H1 (cell line): ENCODE measurements at regions not wholly inside any gene's neighbourhood (a gene's known extent, or its start where the extent isn't known, plus 50 kb on each side); places are given as distances from the start of the nearest gene placed in this dataset.

Experiments used
- CTCF ChIA-PET: fragments of 300-600 bp; sonication (Branson Sonifier 250); formaldehyde crosslinking; loops from one replicate; lab custom pipeline; 2021; ENCODE audit not compliant: partially characterized antibody; lab: Charles Lee
- POLR2A ChIA-PET: fragments of 300-600 bp; sonication (Branson Sonifier 250); formaldehyde crosslinking; loops from one replicate; lab custom pipeline; 2021; ENCODE audit warnings: inconsistent platforms; ENCODE audit not compliant: partially characterized antibody; lab: Charles Lee
- DNase-seq, 2 experiments: peaks; one replicate each; pipeline versions ENCODE4 v3.0.0 to v3.0.0-alpha.2; 2010 to 2022; ENCODE audit warnings: low spot score in 2 of 2, low read depth in 1 of 2, mixed read lengths in 1 of 2
- FAIRE-seq: peaks from 2 replicates; lab custom pipeline; 2011; peaks lifted over from hg19 to GRCh38; lab: Jason Lieb, UNC
- H2AFZ ChIP-seq: 2 replicates; pipeline ENCODE4 v1.8.1; 2012; ENCODE audit warnings: low read length, inconsistent platforms
- H2AK5ac ChIP-seq: 2 replicates; pipeline ENCODE4 v1.6.1; 2013; ENCODE audit warnings: low read depth, low read length
- H2BK120ac ChIP-seq: replicated peaks from 2 replicates; pipeline ENCODE3; 2013; ENCODE audit warnings: low read depth, low read length, inconsistent platforms
- H2BK12ac ChIP-seq: 2 replicates; pipeline ENCODE4 v1.6.1; 2013; ENCODE audit warnings: low read depth, low read length
- H2BK15ac ChIP-seq: 2 replicates; pipeline ENCODE4 v1.6.1; 2013; ENCODE audit warnings: low read length
- H2BK20ac ChIP-seq: 2 replicates; pipeline ENCODE4 v1.6.1; 2013; ENCODE audit warnings: low read length
- H2BK5ac ChIP-seq: 2 replicates; pipeline ENCODE4 v1.6.1; 2013; ENCODE audit warnings: low read depth, low read length
- H3K14ac ChIP-seq: 2 replicates; pipeline ENCODE4 v1.6.1; 2013; ENCODE audit warnings: inconsistent platforms; ENCODE audit not compliant: insufficient read length
- H3K18ac ChIP-seq: 2 replicates; pipeline ENCODE4 v1.6.1; 2013; ENCODE audit warnings: low read length; ENCODE audit errors: extremely low read depth
- H3K23ac ChIP-seq: 2 replicates; pipeline ENCODE4 v1.6.1; 2013; ENCODE audit warnings: inconsistent platforms; ENCODE audit not compliant: insufficient read length
- H3K23me2 ChIP-seq: 2 replicates; pipeline ENCODE4 v1.6.1; 2013; ENCODE audit warnings: low read depth, low read length
- H3K27ac ChIP-seq: 2 replicates; pipeline ENCODE4 v1.6.1; 2011; ENCODE audit warnings: low read depth, low read length, inconsistent platforms
- H3K27me3 ChIP-seq, 4 experiments: replicated peaks in 1 of 4; 1 replicate in 1 of 4; 2 replicates in 3 of 4; pipeline versions ENCODE4 v1.6.1 to v1.8.1; 2011 to 2013; ENCODE audit warnings: low read length in 3 of 4, mild to moderate bottlenecking in 3 of 4, inconsistent platforms in 2 of 4, mixed read lengths in 2 of 4, moderate library complexity in 1 of 4; ENCODE audit not compliant: control insufficient read depth in 3 of 4, insufficient read depth in 3 of 4; ENCODE audit errors: extremely low read depth in 1 of 4
- H3K36me3 ChIP-seq, 4 experiments: 2 replicates each; pipeline versions ENCODE4 v1.6.1 to v1.8.1; 2011 to 2013; ENCODE audit warnings: mild to moderate bottlenecking in 4 of 4, low read length in 3 of 4, moderate library complexity in 2 of 4, control low read depth in 1 of 4, inconsistent platforms in 1 of 4; ENCODE audit not compliant: insufficient read depth in 4 of 4, control insufficient read depth in 2 of 4
- H3K4ac ChIP-seq: replicated peaks from 2 replicates; pipeline ENCODE3; 2013; ENCODE audit warnings: low read length, low read depth, mixed read lengths, inconsistent platforms; ENCODE audit not compliant: insufficient read length
- H3K4me1 ChIP-seq, 4 experiments: replicated peaks in 1 of 4; 1 replicate in 1 of 4; 2 replicates in 3 of 4; pipeline versions ENCODE4 v1.6.1 to v1.8.1; 2011 to 2013; ENCODE audit warnings: low read length in 3 of 4, inconsistent platforms in 2 of 4, mixed read lengths in 1 of 4; ENCODE audit not compliant: insufficient read depth in 4 of 4, control insufficient read depth in 3 of 4
- H3K4me2 ChIP-seq, 2 experiments: 2 replicates each; pipeline versions ENCODE4 v1.6.1 to v1.8.1; 2011 to 2013; ENCODE audit warnings: low read depth in 2 of 2, low read length in 2 of 2, control low read depth in 1 of 2, inconsistent platforms in 1 of 2, mild to moderate bottlenecking in 1 of 2; ENCODE audit not compliant: insufficient read depth in 1 of 2
- H3K4me3 ChIP-seq, 4 experiments: fragments of 200-600, 300-600 bp in 1 of 4; sonication (generic), shearing (Covaris generic), sonication (Bioruptor Twin) in 1 of 4; 2 replicates each; pipeline versions ENCODE4 v1.5.1 to v1.8.1; 2011 to 2016; ENCODE audit warnings: low read length in 4 of 4, low read depth in 3 of 4, control low read depth in 2 of 4, inconsistent platforms in 2 of 4, mild to moderate bottlenecking in 2 of 4, mixed read lengths in 1 of 4, moderate library complexity in 1 of 4; ENCODE audit not compliant: insufficient read depth in 2 of 4; ENCODE audit errors: extremely low read depth in 1 of 4
- H3K56ac ChIP-seq: replicated peaks from 2 replicates; pipeline ENCODE3; 2013; ENCODE audit warnings: low read depth, mild to moderate bottlenecking, mixed read lengths, low read length, inconsistent platforms; ENCODE audit not compliant: insufficient read length
- H3K79me1 ChIP-seq: 2 replicates; pipeline ENCODE4 v1.6.1; 2013; ENCODE audit warnings: low read depth, low read length, control low read depth
- H3K79me2 ChIP-seq, 2 experiments: 2 replicates each; pipeline versions ENCODE4 v1.6.1 to v1.8.1; 2012 to 2013; ENCODE audit warnings: low read length in 2 of 2, mild to moderate bottlenecking in 2 of 2, inconsistent platforms in 1 of 2; ENCODE audit not compliant: insufficient read depth in 2 of 2, control insufficient read depth in 1 of 2
- H3K9ac ChIP-seq, 4 experiments: replicated peaks in 1 of 4; 1 replicate in 1 of 4; 2 replicates in 3 of 4; pipeline versions ENCODE4 v1.6.1 to v1.8.1; 2011 to 2013; ENCODE audit warnings: low read depth in 3 of 4, low read length in 3 of 4, control low read depth in 2 of 4, mild to moderate bottlenecking in 2 of 4, moderate library complexity in 2 of 4, inconsistent platforms in 1 of 4; ENCODE audit errors: extremely low read depth in 1 of 4
- H3K9me3 ChIP-seq, 2 experiments: 2 replicates each; pipeline versions ENCODE4 v1.6.1 to v1.8.1; 2012 to 2013; ENCODE audit warnings: mild to moderate bottlenecking in 2 of 2, moderate library complexity in 2 of 2, control low read depth in 1 of 2, inconsistent platforms in 1 of 2, low read depth in 1 of 2, low read length in 1 of 2, mixed read lengths in 1 of 2; ENCODE audit not compliant: insufficient read depth in 2 of 2
- H4K20me1 ChIP-seq, 2 experiments: replicated peaks in 1 of 2; 2 replicates each; pipeline versions ENCODE3 to v1.8.1; 2011 to 2013; ENCODE audit warnings: inconsistent platforms in 2 of 2, low read length in 2 of 2, mild to moderate bottlenecking in 1 of 2; ENCODE audit not compliant: insufficient read depth in 2 of 2, control insufficient read depth in 1 of 2
- H4K5ac ChIP-seq: 2 replicates; pipeline ENCODE4 v1.6.1; 2013; ENCODE audit warnings: low read length, low read depth, mixed read lengths, inconsistent platforms; ENCODE audit not compliant: insufficient read length
- H4K8ac ChIP-seq: 2 replicates; pipeline ENCODE4 v1.8.0; 2013; ENCODE audit warnings: mild to moderate bottlenecking, moderate library complexity, low read length, inconsistent platforms; ENCODE audit not compliant: insufficient read depth; ENCODE audit errors: extremely low read depth
- H4K91ac ChIP-seq: replicated peaks from 2 replicates; pipeline ENCODE3; 2013; ENCODE audit warnings: low read length, mixed read lengths, inconsistent platforms; ENCODE audit not compliant: insufficient read length
- CTBP2 ChIP-seq: IDR thresholded peaks from 2 replicates; pipeline ENCODE4 v1.7.0; 2011; ENCODE audit warnings: borderline replicate concordance, mild to moderate bottlenecking, moderate library complexity, mixed read lengths, low read length; ENCODE audit not compliant: insufficient read depth, insufficient read length
- HDAC2 ChIP-seq, 2 experiments: fragments of 300-600 bp in 1 of 2; sonication (generic) in 1 of 2; IDR thresholded peaks; 2 replicates each; pipeline ENCODE4 v1.6.1; 2011 to 2012; ENCODE audit warnings: low read depth in 2 of 2, low read length in 2 of 2, mild to moderate bottlenecking in 2 of 2, moderate library complexity in 2 of 2, borderline replicate concordance in 1 of 2, inconsistent platforms in 1 of 2
- KDM1A ChIP-seq: fragments of 200-600, 300-600 bp; sonication (generic); IDR thresholded peaks from 2 replicates; pipeline ENCODE4 v1.7.1; 2016; ENCODE audit warnings: mild to moderate bottlenecking, low read length, borderline replicate concordance
- RFX5 ChIP-seq: IDR thresholded peaks from 2 replicates; pipeline ENCODE4 v1.6.1; 2011; ENCODE audit warnings: low read depth, low read length, improper control_type of control experiment, borderline replicate concordance
- WGBS, 2 experiments: shearing (Covaris generic) in 1 of 2; methylation state at CpG; one replicate each; pipeline versions ENCODE4 v1.1.6 to v1.1.7; 2013 to 2015; ENCODE audit warnings: low lambda C conversion rate in 2 of 2, mixed read lengths in 2 of 2, inconsistent platforms in 1 of 2, low coverage in 1 of 2, missing lambda C conversion rate in 1 of 2; ENCODE audit not compliant: insufficient replicate concordance in 2 of 2, insufficient coverage in 1 of 2, insufficient read length in 1 of 2; ENCODE audit errors: extremely low coverage in 1 of 2, missing lambda C conversion rate in 1 of 2; 5-methylcytosine and 5-hydroxymethylcytosine counted together

GRCh38 chr14:97367278-97367677 lies 570.1 kb downstream of the VRK1 start:
- FAIRE-seq = no peak
- Histone ChIP-seq H3K23ac (no peak overlapping the region), H3K23me2 (peaks cover 2% of the 10 kb centered on the region; the same call in 1 of the 2 replicates), H3K4ac (no peak overlapping the region), H2AFZ (no peak overlapping the region), H2BK5ac (no peak overlapping the region), H3K9ac (no peak overlapping the region), H3K36me3 (no peaks in the 10 kb centered on the region), H4K8ac (no peak overlapping the region), H2BK120ac (no peak overlapping the region), H3K4me3 (no peak overlapping the region), H3K56ac (no peak overlapping the region), H3K4me1 (peaks cover 0 to 4% (median 2%) of the 10 kb centered on the region in 4 experiments; a peak in 4 of 7 replicates), H4K5ac (no peak overlapping the region), H3K79me2 (no peaks in the 10 kb centered on the region)
- CTCF ChIA-PET = interaction anchor here (1.1 kb wide), 1 partner anchor 10 kb away, joined by 3 read pairs; no protein-coding TSS in a partner anchor
- POLR2A ChIA-PET = interaction anchor here (0.7 kb wide), 1 partner anchor 12 kb away, joined by 3 read pairs; no protein-coding TSS in a partner anchor
- no peak for DNase-seq
- TF ChIP-seq KDM1A (peak; percentile 73; the same call in 1 of the 2 replicates), CTBP2 (no peak), RFX5 (no peak), HDAC2 (IDR thresholded peaks at IDR 0.05; ENCODE audit: borderline replicate concordance in 1 of 2, low read depth in 2 of 2, low read length in 2 of 2) (0 out of 4 replicates have a peak, but pooled peaks of 1 of the 2 experiments have one; percentile 38)
- TF ChIP-seq, all 59 proteins: peak for 2
- Histone ChIP-seq H2BK12ac (no peak overlapping the region), H3K27ac (no peak overlapping the region), H3K4me2 (no peak overlapping the region), H2AK5ac (no peak overlapping the region), H2BK20ac (no peak overlapping the region; the same call in 1 of the 2 replicates), H2BK15ac (peak overlapping the region; percentile 19; the same call in 1 of the 2 replicates), H3K18ac (0 out of 2 replicates have a peak overlapping the region, but pooled peaks have one; percentile 15), H3K27me3 (peaks cover 0 to 1% (median 0%) of the 10 kb centered on the region in 4 experiments; a peak in 2 of 7 replicates), H3K14ac (no peak overlapping the region), H4K20me1 (no peaks in the 10 kb centered on the region), H3K79me1 (no peaks in the 10 kb centered on the region), H3K9me3 (no peaks in the 10 kb centered on the region), H4K91ac (no peak overlapping the region)
- WGBS, 2 experiments = 69% methylated on average over 6 of the region's 6 CpGs; no CpG with 5 or more reads in 1 of the 2 experiments
